NCI-H1694 treated with DMSO at 0.1 percent for 48 hours (cell line): ENCODE measurements at regions not wholly inside any gene's neighbourhood (a gene's known extent, or its start where the extent isn't known, plus 50 kb on each side); places are given as distances from the start of the nearest gene placed in this dataset.

Source experiments
- DNase-seq: peaks from one replicate; lab custom pipeline; 2025; lab: John Stamatoyannopoulos, UW

DNA sequence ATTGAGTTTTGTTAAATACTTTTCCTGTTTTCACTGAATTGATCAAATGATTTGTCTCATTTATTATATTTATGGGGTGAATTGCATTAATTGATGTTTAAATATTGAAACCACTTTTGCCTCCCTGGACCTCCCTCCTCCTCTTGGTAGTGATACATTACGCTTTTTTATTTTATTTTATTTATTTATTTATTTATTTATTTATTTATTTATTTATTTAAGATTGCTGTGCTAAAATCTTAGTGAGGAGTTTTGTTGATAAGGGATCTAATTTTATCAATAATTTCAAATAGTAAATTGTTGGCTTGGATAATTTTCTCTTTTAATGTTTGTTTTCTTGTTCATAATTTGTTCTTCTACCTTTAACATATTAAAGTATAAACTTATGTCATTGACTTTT, 1281.0 kb upstream of the NXPH2 start:
- DNase-seq, result no peak

DNA sequence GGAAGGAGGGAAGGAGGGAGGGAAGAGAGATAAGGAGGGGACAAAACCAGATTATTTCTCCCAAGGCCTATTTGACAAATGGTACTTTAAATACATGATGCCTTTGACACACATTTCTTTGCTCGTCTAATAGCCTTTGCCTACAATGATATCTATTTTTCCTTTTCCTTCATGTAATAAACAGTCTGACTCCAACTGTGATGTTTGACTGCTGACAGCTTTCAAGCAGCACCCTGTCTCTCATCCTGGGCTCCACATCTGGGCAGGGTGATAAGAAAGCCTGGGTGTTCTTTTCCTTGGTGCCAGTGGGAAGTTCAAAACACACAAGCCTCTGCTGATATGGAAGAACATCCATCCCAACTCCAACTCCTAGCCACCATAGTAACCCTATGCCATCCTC, 1277.7 kb upstream of the NXPH2 start:
- no peak for DNase-seq

DNA sequence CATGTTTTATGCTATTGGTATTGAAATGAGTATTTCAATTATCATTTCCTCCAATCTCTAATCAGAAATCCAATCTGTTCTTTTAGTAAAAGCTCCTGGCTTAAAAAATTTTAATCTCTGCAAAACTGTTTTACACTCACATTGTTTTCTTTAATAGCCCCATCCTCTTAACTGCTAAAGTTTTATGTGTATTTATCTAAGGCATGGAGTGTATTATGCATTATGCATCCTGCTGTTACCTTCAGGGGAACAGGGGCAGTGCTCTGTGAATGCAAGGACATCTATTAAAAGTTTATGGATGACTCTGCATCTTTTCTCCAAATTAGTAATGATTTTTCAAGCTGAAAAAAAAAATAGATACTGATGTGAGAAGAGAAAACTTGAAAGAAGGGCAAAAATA, 1261.6 kb upstream of the NXPH2 start:
- DNase-seq, result no peak

DNA sequence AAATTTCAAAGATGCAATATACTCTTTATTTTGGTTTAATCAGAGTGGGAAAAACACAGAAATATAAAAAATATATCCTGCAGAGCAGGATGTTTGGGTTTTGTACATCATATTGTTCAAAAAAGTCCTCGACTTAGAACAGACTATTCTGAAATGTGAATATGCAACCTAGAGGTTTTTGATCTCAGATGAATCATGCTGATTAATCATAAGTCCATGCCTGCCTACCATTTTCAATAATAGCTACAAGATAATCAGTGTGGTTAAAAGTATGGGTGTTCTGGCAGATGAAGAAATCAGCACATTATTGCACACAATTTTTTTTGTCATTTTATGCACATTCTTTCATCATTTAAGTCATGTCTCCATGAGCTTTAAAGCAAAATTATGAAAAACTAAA, 1261.0 kb upstream of the NXPH2 start:
- DNase-seq, result no peak

DNA sequence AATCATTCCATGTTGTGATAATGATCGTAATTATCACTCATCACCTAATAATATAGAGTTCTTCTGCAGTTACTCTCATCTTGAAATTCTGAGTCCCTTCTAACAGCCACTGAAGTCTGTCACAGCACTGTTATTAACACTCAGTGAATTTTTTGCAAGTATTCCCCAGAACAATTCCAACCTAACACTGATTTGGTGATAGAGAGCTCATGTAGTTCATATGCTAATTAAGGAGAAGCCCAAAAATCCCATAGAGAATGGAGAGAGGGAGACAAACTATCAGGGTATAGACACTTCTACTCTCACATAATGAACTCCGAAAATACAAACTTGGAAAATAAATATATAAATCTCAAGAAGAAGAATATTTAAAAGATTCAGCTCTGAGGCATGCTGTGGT, 1253.4 kb upstream of the NXPH2 start:
- no peak for DNase-seq

DNA sequence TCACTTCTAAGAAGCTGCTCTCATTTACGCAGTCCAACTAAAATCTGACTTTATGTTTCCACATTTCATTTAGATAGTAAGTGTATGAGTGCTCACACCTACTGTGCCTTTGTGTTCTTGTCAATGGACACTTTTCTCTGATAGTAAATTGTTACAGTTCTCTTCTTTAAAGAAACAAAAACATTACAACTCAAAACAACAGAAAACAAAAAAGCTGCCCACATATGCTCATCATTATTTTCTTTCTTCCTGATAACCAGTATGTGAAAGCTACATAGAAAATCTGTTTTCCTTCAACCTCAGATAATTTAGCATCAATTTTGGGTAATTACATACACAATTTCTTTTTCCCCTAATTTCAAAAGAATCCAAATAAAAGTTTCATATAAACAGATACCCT, 1247.8 kb upstream of the NXPH2 start:
- DNase-seq, result no peak

DNA sequence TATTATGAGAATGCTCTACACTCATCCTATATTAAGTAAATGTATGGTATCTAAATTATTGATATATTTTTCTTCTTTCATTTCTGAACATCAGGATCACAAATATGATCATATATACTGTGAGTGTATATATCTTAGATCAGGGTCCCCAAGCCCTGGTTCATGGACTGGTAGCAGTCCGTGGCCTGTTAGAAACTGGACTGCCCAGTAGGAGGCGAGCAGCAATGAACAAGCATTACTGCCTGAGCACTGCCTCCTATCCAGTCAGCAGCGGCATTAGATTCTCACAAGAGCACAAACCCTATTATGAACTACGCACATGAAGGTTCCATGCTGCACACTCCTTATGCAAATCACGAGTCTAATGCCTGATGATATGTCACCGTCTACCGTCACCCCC, 1247.1 kb upstream of the NXPH2 start:
- no peak for DNase-seq

DNA sequence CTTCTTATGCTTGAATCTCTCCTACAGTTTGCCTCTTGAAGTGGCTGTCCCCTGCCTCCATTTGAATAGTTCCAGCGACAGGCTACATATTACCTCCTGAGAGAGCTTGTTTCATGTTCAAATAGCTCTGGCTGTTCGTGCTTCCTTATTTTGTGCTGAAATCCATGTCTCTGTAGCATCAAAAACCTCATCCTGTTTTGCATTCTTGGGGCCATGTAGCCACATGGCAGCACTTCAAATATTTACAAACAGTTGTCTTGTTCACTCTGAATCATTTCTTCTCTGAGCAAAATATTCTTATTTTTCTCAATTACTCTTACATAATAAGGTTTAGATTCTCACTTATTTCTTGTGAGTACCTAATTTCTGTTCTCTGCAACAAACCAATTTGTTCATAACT, 1243.1 kb upstream of the NXPH2 start:
- DNase-seq, result no peak

DNA sequence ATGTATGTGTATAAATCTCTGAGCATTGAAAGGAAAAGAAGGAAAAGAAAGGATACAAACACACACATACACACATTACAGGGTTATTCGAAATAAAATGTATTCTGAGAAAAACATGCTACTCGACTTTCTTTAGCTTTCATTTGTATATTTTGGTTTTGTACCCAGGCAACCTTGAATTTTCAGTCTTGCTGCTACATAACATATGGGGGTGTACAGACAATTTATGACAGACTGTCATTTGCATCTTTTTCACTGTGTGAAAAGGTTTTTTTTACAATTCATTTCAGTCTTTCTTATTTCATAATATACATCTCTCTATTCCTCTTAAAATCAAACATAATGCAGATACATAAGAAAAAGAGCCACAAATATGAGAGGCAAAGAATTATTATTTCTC, 1238.4 kb upstream of the NXPH2 start:
- no peak for DNase-seq

DNA sequence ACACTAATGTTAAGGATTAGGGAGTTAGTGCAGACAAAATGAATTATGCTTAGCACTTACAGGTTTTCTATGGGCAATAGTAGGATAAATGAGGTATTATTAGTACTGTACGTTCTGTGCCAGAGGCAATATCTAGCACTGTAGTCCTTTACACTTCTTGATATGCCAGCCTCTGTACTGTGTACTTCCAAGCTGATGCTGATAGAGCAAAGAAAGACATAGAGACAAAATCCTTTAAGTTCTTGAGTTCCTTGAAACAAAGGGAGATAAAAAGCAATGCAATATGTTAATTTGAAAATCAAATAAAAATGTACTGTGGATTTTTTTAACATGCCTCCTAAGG, 1234.0 kb upstream of the NXPH2 start:
- DNase-seq, result no peak

DNA sequence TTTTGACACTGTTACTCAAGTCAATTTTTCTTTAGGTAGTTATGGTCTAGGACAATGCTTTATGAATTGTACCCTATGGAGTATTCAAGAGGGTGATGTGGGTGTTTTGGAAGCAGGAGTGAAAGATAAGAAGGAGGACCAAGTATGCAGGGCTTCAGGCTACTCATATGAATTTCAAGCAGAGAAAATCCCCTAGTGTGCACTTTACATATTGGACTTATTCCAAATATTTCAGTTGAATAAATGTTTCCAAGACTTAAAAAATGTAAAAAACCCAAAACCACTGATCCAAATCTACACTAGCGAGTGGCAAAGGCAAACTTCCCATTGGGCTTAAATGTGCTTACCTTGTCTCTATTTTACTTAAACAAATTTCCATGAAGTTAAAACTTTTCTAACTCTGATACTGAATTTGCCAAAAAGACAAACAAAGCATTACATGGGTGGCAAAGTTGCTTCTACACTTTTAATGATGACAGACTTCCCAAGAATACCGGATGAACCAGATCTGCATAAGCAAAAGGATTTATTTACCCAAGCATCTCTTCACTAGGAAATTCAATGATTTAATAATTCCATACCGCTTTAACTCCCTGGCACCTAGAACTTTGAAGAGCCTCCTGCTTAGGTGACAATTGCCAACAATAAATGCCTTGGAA, 1233.5 kb upstream of the NXPH2 start:
- no peak for DNase-seq

DNA sequence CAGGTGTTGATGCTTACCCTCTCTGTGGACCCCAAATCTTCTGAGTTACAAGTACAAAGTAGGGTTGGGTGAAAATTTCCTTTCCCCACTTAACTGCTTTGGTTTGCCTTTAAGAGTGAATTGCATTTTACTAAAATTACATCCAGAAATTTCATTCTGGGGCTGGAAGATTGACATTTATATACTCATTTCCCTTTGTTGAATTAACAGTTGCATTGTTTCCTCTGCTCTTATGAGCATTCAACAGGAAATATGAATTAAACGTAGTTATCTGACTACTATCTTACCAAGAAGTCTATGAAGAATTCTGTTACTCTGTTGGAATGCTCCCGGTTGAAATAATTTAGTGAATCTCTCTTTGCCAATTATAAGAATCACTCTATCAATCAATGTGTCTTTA, 1231.1 kb upstream of the NXPH2 start:
- DNase-seq, result no peak

DNA sequence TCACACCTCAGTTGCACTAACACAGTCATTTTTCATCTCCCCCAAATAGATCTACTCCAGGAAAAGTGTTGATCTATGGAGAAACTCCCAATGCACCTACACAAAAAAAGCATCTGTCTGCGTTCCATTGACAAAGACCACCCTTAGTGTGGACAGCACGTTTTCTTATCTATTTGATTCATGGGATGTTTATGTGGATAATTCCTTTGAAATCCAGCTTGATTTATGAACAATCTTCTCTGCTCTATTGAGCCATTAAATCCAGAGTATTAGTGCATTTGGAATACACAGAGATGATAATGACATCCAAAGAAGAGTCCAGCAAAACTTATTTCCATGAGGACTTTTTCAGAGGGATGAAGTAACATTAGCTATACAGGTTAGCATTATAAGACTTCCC, 1221.9 kb upstream of the NXPH2 start:
- no peak for DNase-seq

DNA sequence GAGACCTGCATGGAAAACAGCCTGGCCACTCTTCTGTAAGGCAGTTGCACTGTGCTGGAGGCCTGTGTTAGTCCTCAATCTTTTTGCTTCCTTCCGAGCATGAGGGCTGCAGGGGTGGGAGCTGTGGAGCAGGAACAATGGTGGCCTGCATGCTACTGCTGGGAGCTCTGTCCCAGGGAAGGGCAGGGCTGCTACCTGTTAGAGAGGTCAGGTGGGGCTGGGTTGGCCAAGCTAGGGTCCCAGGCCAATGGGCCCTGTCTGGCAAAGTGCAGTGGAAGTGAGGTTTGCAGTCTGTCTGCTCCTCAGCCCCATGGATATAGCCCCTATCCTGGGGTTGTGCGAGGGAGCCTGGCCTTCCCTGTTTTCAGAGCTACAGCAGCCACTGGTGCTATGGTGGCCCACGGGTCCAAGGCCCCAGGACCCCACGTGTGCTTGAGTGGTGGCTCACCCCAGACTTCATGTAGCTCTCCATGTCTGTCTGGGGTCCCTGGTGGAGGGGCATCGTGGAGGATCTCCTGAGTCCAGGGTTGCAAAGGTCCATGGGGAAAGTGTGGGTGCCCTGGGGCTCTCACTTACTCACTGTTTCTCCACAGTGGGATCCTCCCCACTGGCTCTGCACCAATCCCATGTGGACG, 1212.6 kb upstream of the NXPH2 start:
- DNase-seq, result no peak

DNA sequence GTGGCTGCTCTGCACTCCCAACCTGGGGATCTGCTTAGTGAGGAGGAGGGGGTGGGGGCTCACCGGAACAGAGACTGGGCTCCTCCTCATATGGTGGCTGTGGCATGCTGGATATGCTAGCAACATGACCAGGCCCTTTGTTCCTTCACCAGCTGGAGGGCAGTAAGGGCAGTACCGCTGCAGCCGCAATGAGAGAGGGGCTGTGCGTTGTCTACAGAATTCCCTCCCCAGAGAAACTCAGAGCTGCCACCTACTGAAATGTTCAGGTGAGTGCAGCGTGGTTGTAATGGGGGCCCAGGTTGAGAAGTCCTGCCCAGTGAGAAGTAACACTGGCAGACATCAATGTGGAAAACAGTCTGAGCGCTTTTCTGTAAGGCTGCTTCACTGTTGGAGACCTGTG, 1211.9 kb upstream of the NXPH2 start:
- DNase-seq, result no peak

DNA sequence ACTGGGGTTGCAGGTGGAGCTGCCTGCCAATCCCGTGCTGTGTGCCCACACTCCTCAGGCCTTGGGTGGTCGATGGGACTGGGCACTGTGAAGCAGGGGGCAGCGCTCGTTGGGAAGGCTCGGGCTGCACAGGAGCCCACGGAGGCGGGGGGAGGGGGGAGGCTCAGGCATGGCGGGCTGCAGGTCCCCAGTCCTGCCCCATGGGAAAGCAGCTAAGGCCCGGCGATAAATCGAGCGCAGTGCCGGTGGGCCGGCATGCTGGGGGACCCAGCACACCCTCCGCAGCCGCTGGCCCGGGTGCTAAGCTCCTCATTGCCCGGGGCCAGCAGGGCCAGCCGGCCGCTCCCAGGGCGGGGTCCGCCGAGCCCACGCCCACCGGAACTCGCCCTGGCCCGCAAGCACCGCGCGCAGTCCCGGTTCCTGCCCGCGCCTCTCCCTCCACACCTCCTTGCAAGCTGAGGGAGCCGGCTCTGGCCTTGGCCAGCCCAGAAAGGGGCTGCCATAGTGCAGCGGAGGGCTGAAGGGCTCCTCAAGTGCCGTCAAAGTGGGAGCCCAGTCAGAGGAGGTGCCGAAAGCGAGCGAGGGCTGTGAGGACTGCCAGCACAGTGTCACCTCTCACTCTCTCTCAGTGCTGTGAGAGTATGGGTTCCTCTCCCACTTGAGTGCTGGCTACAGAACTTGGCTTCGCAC, 1210.6 kb upstream of the NXPH2 start:
- DNase-seq, result no peak

DNA sequence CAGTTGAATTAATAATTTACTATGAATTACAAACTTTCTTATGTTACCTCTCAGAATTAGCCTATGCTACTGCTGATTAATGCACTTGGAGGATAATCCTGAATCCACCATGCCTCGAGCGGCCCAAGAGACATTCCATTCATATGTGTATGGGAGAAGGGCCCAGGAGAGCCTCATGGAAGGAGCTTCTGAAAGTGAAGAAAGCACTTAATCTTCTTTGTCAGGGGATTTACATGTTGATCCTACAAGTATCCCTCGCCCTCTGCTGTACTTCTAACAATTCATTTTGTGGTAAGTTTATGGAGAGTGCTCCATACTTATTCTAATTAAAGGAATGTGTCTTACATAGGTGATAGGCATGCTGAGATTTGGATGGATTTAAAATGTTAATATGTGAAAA, 1189.1 kb upstream of the NXPH2 start:
- no peak for DNase-seq

DNA sequence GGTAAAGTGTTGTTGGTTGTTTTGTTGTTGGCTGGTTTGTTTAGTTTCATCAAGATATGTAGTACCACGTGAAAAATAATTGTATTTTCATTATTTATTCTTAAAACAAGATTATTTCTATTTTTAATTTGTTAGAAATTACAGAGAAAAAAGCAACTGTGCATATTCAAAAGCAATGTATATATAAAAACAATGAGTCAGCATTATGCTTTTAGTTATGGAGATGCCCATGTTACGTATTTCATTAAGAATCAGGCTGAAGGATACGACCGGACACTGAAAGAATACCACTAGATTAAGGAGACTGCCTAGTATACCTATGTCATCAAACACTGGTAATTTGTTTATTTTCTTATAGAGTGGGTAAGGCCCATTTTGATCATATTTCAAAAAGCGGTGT, 1188.4 kb upstream of the NXPH2 start:
- DNase-seq, result no peak

DNA sequence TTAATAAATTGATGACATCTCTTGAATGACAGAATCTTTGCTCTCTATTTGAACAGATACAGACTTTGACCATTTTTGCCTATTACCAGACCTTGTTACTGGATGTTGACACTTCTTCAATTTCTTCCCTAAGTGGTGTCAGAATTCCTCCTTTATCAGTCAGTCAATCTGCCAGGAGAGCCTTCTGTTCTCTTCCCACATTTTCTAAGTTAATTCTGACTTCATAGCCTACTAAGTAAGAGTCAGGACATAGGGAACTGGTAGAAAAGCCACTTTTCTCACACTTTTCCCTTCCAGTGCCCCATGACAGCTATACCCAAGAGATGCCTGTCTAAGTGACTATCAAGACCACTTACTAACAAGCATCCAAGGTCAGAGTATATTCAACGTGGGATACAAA, 1187.5 kb upstream of the NXPH2 start:
- no peak for DNase-seq

DNA sequence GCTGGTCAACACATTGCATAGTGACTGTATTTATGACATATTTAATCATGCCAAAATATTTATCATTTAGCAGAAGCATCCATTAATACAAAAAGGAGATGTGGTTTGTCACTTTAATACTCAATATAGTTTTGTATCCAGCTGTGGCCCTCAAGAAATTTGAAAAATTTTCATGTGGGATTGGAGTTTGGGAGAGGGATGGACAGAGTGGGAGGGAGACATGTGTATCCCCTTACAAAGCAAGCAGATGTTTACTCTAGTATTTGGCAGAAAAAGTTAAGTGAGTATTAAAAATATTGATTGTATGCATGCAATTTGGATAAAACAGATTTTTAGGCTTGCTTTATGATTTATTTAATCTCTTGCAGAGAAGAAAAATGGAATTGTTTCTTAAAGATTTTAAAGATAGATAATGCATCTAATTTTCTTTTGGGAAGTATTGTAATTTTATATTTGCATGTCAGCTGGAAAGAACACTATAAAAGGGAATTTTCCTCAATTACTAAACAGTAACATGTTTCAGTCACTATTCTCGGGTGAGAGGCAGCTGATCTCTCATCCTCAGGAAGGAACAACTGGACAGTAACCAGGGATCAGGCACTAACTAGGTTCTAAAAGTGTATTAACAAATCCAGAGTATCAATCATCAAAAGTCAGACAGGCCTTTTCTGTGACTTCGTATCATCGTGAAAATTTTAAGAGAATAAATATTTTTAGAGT, 1184.7 kb upstream of the NXPH2 start:
- no peak for DNase-seq

DNA sequence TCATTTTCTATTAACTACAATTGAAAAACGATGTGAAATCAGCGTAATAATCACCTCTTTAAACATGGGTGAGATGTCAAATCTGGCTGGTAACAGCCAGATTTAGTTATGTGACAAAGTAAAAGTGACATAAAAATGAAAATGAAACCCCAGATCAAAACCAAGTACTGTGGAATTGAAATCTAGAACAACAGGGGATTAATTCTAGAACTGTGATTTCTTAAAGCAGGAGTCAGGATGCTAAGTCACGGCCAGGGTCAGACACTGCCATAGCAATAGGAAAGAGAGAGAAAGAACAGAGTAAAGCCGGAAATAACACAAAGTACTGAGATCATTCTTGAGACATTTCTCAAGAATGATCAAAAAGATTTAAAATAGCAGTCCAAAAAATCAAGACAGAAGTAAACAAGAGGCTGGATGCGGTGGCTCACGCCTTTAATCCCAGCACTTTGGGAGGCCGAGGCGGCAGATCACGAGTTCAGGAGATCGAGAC, 1183.7 kb upstream of the NXPH2 start:
- no peak for DNase-seq

DNA sequence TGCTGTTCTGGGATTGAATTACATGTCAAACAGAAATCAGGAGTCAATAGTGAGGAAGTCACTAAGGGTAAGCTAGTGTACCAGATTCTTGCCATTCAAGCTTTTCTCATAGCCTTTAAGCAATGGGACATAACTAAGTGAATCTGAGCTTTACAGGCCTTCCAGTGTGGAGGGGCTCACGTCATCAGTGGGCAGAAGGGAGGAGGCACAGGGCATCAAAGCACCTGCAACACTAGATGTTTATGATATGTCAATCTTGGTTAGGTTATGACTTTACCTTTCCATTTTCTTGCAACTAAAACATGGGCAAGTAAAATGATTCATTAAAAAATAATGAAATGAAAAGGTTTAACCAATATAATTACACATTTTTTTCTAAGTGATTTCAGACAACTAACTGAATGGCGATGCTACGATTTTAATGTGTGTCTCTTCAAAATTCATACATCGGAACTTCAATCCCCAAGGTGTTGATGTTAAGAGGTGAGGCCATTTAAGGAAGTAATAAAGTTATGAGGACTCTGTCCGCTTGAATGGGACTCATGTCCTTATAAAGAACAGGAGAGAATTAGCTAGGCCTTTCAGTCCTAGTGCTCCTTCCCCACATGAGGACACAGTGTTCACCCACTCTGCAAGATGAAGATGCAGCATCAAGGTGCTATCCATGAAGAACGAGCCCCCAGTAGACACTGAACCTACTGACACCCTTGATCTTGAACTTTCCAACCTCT, 1169.2 kb upstream of the NXPH2 start:
- no peak for DNase-seq
